Neural cell (in vitro differentiated cells): ENCODE measurements at regions not wholly inside any gene's neighbourhood (a gene's known extent, or its start where the extent isn't known, plus 50 kb on each side); places are given as distances from the start of the nearest gene placed in this dataset.

ENCODE experiments used
- TF ChIP-seq, protein P1 (sequence below): IDR thresholded peaks from 2 replicates; pipeline ENCODE4 v1.6.1; 2012; ENCODE audit warnings: borderline replicate concordance
- TF ChIP-seq, protein P2 (sequence below): fragments of 450-650 bp; IDR thresholded peaks from 2 replicates; pipeline ENCODE4 v1.5.1; 2014; ENCODE audit warnings: antibody characterized with exemption, mild to moderate bottlenecking, moderate library complexity; ENCODE audit not compliant: poor library complexity, severe bottlenecking

- TF ChIP-seq, protein P1, sequence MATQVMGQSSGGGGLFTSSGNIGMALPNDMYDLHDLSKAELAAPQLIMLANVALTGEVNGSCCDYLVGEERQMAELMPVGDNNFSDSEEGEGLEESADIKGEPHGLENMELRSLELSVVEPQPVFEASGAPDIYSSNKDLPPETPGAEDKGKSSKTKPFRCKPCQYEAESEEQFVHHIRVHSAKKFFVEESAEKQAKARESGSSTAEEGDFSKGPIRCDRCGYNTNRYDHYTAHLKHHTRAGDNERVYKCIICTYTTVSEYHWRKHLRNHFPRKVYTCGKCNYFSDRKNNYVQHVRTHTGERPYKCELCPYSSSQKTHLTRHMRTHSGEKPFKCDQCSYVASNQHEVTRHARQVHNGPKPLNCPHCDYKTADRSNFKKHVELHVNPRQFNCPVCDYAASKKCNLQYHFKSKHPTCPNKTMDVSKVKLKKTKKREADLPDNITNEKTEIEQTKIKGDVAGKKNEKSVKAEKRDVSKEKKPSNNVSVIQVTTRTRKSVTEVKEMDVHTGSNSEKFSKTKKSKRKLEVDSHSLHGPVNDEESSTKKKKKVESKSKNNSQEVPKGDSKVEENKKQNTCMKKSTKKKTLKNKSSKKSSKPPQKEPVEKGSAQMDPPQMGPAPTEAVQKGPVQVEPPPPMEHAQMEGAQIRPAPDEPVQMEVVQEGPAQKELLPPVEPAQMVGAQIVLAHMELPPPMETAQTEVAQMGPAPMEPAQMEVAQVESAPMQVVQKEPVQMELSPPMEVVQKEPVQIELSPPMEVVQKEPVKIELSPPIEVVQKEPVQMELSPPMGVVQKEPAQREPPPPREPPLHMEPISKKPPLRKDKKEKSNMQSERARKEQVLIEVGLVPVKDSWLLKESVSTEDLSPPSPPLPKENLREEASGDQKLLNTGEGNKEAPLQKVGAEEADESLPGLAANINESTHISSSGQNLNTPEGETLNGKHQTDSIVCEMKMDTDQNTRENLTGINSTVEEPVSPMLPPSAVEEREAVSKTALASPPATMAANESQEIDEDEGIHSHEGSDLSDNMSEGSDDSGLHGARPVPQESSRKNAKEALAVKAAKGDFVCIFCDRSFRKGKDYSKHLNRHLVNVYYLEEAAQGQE = no peak
- TF ChIP-seq, protein P2, sequence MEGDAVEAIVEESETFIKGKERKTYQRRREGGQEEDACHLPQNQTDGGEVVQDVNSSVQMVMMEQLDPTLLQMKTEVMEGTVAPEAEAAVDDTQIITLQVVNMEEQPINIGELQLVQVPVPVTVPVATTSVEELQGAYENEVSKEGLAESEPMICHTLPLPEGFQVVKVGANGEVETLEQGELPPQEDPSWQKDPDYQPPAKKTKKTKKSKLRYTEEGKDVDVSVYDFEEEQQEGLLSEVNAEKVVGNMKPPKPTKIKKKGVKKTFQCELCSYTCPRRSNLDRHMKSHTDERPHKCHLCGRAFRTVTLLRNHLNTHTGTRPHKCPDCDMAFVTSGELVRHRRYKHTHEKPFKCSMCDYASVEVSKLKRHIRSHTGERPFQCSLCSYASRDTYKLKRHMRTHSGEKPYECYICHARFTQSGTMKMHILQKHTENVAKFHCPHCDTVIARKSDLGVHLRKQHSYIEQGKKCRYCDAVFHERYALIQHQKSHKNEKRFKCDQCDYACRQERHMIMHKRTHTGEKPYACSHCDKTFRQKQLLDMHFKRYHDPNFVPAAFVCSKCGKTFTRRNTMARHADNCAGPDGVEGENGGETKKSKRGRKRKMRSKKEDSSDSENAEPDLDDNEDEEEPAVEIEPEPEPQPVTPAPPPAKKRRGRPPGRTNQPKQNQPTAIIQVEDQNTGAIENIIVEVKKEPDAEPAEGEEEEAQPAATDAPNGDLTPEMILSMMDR = no peak
These were observed 507.9 kb upstream of the SYT4 start for GRCh38 chr18:43785158-43785557.
